ENCODE measurements at regions not wholly inside any gene's neighbourhood (a gene's known extent, or its start where the extent isn't known, plus 50 kb on each side); places are given as distances from the start of the nearest gene placed in this dataset.
"Not testable (repeated sequence)": the region's sequence is repeated elsewhere in the genome, so short reads cannot be mapped to it uniquely, and the experiment has no call there.

GRCh38 chr3:118539820-118540447 lies 494.7 kb downstream of the IGSF11 start:
- not testable (repeated sequence) for TF ChIP-seq POLR2A (IDR thresholded peaks at IDR 0.05); CTCF (IDR thresholded peaks at IDR 0.05 in 8 of 11, conservative IDR thresholded peaks at IDR 0.05 in 3 of 11); POLR2AphosphoS5 (IDR thresholded peaks at IDR 0.05)

Data from spleen (tissue), 7 donors.